ENCODE measurements at regions not wholly inside any gene's neighbourhood (a gene's known extent, or its start where the extent isn't known, plus 50 kb on each side); places are given as distances from the start of the nearest gene placed in this dataset.

DNA sequence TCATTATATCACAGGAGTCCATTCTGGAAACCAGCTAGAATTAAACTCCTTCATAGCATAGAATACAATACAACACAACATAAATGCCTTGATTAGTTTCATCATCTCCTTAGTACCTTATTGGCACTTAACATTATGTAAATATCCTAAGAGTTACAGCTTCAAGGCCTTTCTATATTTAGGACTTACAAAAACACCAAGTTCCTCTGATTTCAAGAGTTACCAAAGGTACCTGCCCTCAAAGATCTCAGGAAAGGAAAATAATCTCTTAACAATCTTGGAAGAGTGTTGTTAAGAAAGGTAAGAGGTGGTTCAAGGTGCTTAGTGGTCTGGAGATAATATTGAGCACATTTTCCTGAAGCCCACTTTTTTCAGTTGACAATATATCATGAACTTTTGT lies 477.7 kb downstream of the IGSF11 start:
- Histone ChIP-seq H2BK15ac (ENCODE audit: low read length) (no peak overlapping the region), H3K79me1 (ENCODE audit: low read depth, low read length) (no peaks in the 10 kb centered on the region), H3K9ac (replicated peaks in 1 of 4; ENCODE audit: extremely low read depth in 1 of 4, low read depth in 3 of 4, low read length in 3 of 4) (no peak overlapping the region), H3K4me3 (ENCODE audit: extremely low read depth in 1 of 4, insufficient read depth in 2 of 4, low read depth in 3 of 4, low read length in 4 of 4) (no peak overlapping the region), H3K4me1 (replicated peaks in 1 of 4; ENCODE audit: control insufficient read depth in 3 of 4, insufficient read depth in 4 of 4, low read length in 3 of 4) (no peaks in the 10 kb centered on the region), H3K36me3 (ENCODE audit: control insufficient read depth in 2 of 4, insufficient read depth in 4 of 4, low read length in 3 of 4) (no peaks in the 10 kb centered on the region), H2AK5ac (ENCODE audit: low read depth, low read length) (no peak overlapping the region), H3K27ac (ENCODE audit: low read depth, low read length) (no peak overlapping the region), H4K20me1 (replicated peaks in 1 of 2; ENCODE audit: control insufficient read depth in 1 of 2, insufficient read depth in 2 of 2, low read length in 2 of 2) (no peaks in the 10 kb centered on the region), H3K4ac (replicated peaks; ENCODE audit: insufficient read length, low read depth, low read length) (no peak overlapping the region), H3K14ac (ENCODE audit: insufficient read length) (no peak overlapping the region), H4K91ac (replicated peaks; ENCODE audit: insufficient read length, low read length) (no peak overlapping the region), H2BK20ac (ENCODE audit: low read length) (no peak overlapping the region), H4K5ac (ENCODE audit: insufficient read length, low read depth, low read length) (no peak overlapping the region), H3K56ac (replicated peaks; ENCODE audit: insufficient read length, low read depth, low read length) (no peak overlapping the region), H2AFZ (ENCODE audit: low read length) (no peak overlapping the region), H3K4me2 (ENCODE audit: insufficient read depth in 1 of 2, low read depth in 2 of 2, low read length in 2 of 2) (no peak overlapping the region), H3K27me3 (replicated peaks in 1 of 4; ENCODE audit: control insufficient read depth in 3 of 4, extremely low read depth in 1 of 4, insufficient read depth in 3 of 4, low read length in 3 of 4) (no peaks in the 10 kb centered on the region), H3K23ac (ENCODE audit: insufficient read length) (no peak overlapping the region), H4K8ac (ENCODE audit: extremely low read depth, insufficient read depth, low read length) (no peak overlapping the region), H3K23me2 (ENCODE audit: low read depth, low read length) (no peaks in the 10 kb centered on the region), H3K9me3 (ENCODE audit: insufficient read depth in 2 of 2, low read depth in 1 of 2, low read length in 1 of 2) (no peaks in the 10 kb centered on the region), H3K79me2 (ENCODE audit: control insufficient read depth in 1 of 2, insufficient read depth in 2 of 2, low read length in 2 of 2) (no peaks in the 10 kb centered on the region), H2BK5ac (ENCODE audit: low read depth, low read length) (no peak overlapping the region), H2BK120ac (replicated peaks; ENCODE audit: low read depth, low read length) (no peak overlapping the region), H3K18ac (ENCODE audit: extremely low read depth, low read length) (no peak overlapping the region), H2BK12ac (ENCODE audit: low read depth, low read length) (no peak overlapping the region)
- FAIRE-seq (no peak), DNase-seq (ENCODE audit: low read depth in 1 of 2, low spot score in 2 of 2) (no peak)
- CTCF ChIA-PET (ENCODE audit: partially characterized antibody), result no interaction called here
- POLR2A ChIA-PET (ENCODE audit: partially characterized antibody), result no interaction called here
- no peak for TF ChIP-seq RXRA (IDR thresholded peaks at IDR 0.05; ENCODE audit: insufficient read depth, low read depth, low read length)
- no peak for TF ChIP-seq TCF12 (IDR thresholded peaks at IDR 0.05; ENCODE audit: low read depth, low read length)
- TF ChIP-seq SIN3A (conservative IDR thresholded peaks at IDR 0.05 in 1 of 2, IDR thresholded peaks at IDR 0.05 in 1 of 2; ENCODE audit: low read depth in 1 of 2, low read length in 2 of 2), result no peak
- TF ChIP-seq ZNF274 (IDR thresholded peaks at IDR 0.05; ENCODE audit: borderline replicate concordance, extremely low read depth, low read length), result no peak
- no peak for TF ChIP-seq CEBPB (IDR thresholded peaks at IDR 0.05; ENCODE audit: low read depth, low read length)
- no peak for TF ChIP-seq YY1 (IDR thresholded peaks at IDR 0.05; ENCODE audit: low read depth, low read length)
- no peak for TF ChIP-seq JUND (IDR thresholded peaks at IDR 0.05; ENCODE audit: low read length)
- no peak for TF ChIP-seq EZH2 (IDR thresholded peaks at IDR 0.05; ENCODE audit: low read depth, low read length, severe bottlenecking)
- TF ChIP-seq RNF2 (IDR thresholded peaks at IDR 0.05; ENCODE audit: borderline replicate concordance, low read depth, low read length, missing control alignments, poor library complexity, severe bottlenecking), result no peak
- no peak for TF ChIP-seq E2F6 (IDR thresholded peaks at IDR 0.05)
- no peak for TF ChIP-seq SP4 (IDR thresholded peaks at IDR 0.05; ENCODE audit: low read length)
- TF ChIP-seq TAF7 (optimal IDR thresholded peaks at IDR 0.05; ENCODE audit: borderline replicate concordance, low read depth, low read length), result no peak
- TF ChIP-seq KDM4A (IDR thresholded peaks at IDR 0.05; ENCODE audit: low read depth, low read length, severe bottlenecking), result no peak
- TF ChIP-seq RFX5 (IDR thresholded peaks at IDR 0.05; ENCODE audit: borderline replicate concordance, low read depth, low read length), result no peak
- no peak for TF ChIP-seq BCL11A (IDR thresholded peaks at IDR 0.05; ENCODE audit: low read depth in 2 of 2, low read length in 2 of 2)
- no peak for TF ChIP-seq SIRT6 (IDR thresholded peaks at IDR 0.05; ENCODE audit: low read length)
